Loucy (cell line): ENCODE measurements at regions not wholly inside any gene's neighbourhood (a gene's known extent, or its start where the extent isn't known, plus 50 kb on each side); places are given as distances from the start of the nearest gene placed in this dataset.

Experiments
- H2AFZ ChIP-seq: fragments of 200-600 bp; sonication (generic); 2 replicates; pipeline ENCODE4 v1.6.0; 2016; ENCODE audit warnings: antibody characterized with exemption, mild to moderate bottlenecking, low read length, moderate library complexity
- H3F3A ChIP-seq: fragments of 200-600 bp; 2 replicates; pipeline ENCODE4 v1.6.0; 2016; ENCODE audit warnings: antibody characterized with exemption, low read depth, mild to moderate bottlenecking
- H3K27me3 ChIP-seq: fragments of 200-600 bp; sonication (generic); 2 replicates; pipeline ENCODE4 v1.6.1; 2014; ENCODE audit warnings: low read length, mild to moderate bottlenecking; ENCODE audit not compliant: insufficient read depth, poor library complexity, severe bottlenecking
- H3K36me3 ChIP-seq: fragments of 200-600 bp; sonication (generic); 2 replicates; pipeline ENCODE4 v1.6.1; 2016; ENCODE audit warnings: low read length; ENCODE audit not compliant: insufficient read depth
- H3K4me1 ChIP-seq: fragments of 200-600 bp; sonication (generic); 2 replicates; pipeline ENCODE4 v1.5.1; 2014; ENCODE audit warnings: low read length, mild to moderate bottlenecking; ENCODE audit not compliant: insufficient read depth, poor library complexity, severe bottlenecking
- H3K4me2 ChIP-seq: fragments of 200-600 bp; sonication (generic); 2 replicates; pipeline ENCODE4 v1.6.0; 2014; ENCODE audit warnings: antibody characterized with exemption, low read length, low read depth, mild to moderate bottlenecking; ENCODE audit not compliant: poor library complexity, severe bottlenecking
- H3K4me3 ChIP-seq: fragments of 200-600 bp; sonication (generic); 2 replicates; pipeline ENCODE4 v1.5.1; 2014; ENCODE audit warnings: low read length, mild to moderate bottlenecking, mixed read lengths; ENCODE audit not compliant: poor library complexity, severe bottlenecking
- H3K79me2 ChIP-seq: fragments of 200-600 bp; sonication (generic); 2 replicates; pipeline ENCODE4 v1.6.1; 2014; ENCODE audit warnings: low read length; ENCODE audit not compliant: insufficient read depth
- H3K9ac ChIP-seq: fragments of 200-600 bp; sonication (generic); 2 replicates; pipeline ENCODE4 v1.6.0; 2014; ENCODE audit warnings: mild to moderate bottlenecking, low read depth, low read length, moderate library complexity; ENCODE audit not compliant: poor library complexity, severe bottlenecking
- H3K9me2 ChIP-seq: fragments of 200-600 bp; sonication (generic); replicated peaks from 2 replicates; pipeline ENCODE4 v1.6.1; 2016; ENCODE audit warnings: low read depth, low read length, mixed read lengths
- H3K9me3 ChIP-seq: fragments of 200-600 bp; sonication (generic); 2 replicates; pipeline ENCODE4 v1.6.1; 2014; ENCODE audit warnings: mild to moderate bottlenecking, antibody characterized with exemption, low read length, low read depth; ENCODE audit not compliant: insufficient read depth
- H4K20me1 ChIP-seq: fragments of 200-600 bp; sonication (generic); 2 replicates; pipeline ENCODE4 v1.6.0; 2014; ENCODE audit warnings: antibody characterized with exemption, low read length, mild to moderate bottlenecking; ENCODE audit not compliant: insufficient read depth, poor library complexity, severe bottlenecking
- EZH2phosphoT487 ChIP-seq: fragments of 200-600 bp; IDR thresholded peaks from 2 replicates; pipeline ENCODE4 v1.6.1; 2018; ENCODE audit warnings: antibody characterized with exemption, mild to moderate bottlenecking, moderate library complexity, borderline replicate concordance
- TF ChIP-seq, protein P1 (sequence below): fragments of 200-600 bp; sonication (generic); conservative IDR thresholded peaks from 2 replicates; pipeline ENCODE4 v1.5.1; 2014; ENCODE audit warnings: mild to moderate bottlenecking, antibody characterized with exemption, low read length

DNA sequence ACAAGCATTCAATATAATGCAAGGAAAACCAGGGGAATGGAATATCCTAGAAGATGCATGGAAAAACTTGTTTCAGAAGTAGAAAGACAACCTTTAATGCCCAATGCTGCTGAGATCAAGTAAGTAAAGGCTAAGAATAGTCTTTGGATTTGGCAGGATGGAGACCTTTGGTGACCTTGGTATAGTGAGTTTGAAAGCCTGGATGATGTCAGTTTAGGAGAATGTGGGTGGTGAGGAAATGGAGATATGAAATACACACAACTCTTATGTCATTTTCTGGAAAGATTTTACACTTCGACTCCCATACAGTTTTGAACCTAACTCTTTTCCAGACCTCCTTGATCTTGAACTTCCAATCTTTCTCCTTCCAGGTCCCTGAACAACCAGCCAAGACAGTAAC is 185.7 kb downstream of the TFEC start:
- Histone ChIP-seq H3F3A (no peaks in the 10 kb centered on the region), H3K27me3 (no peaks in the 10 kb centered on the region), H3K9ac (no peak overlapping the region), H2AFZ (no peak overlapping the region), H3K9me2 (no peaks in the 10 kb centered on the region), H3K4me3 (no peak overlapping the region), H3K4me1 (no peaks in the 10 kb centered on the region), H3K36me3 (no peaks in the 10 kb centered on the region), H4K20me1 (no peaks in the 10 kb centered on the region), H3K9me3 (no peaks in the 10 kb centered on the region), H3K4me2 (no peak overlapping the region), H3K79me2 (no peaks in the 10 kb centered on the region)
- TF ChIP-seq, protein P1, sequence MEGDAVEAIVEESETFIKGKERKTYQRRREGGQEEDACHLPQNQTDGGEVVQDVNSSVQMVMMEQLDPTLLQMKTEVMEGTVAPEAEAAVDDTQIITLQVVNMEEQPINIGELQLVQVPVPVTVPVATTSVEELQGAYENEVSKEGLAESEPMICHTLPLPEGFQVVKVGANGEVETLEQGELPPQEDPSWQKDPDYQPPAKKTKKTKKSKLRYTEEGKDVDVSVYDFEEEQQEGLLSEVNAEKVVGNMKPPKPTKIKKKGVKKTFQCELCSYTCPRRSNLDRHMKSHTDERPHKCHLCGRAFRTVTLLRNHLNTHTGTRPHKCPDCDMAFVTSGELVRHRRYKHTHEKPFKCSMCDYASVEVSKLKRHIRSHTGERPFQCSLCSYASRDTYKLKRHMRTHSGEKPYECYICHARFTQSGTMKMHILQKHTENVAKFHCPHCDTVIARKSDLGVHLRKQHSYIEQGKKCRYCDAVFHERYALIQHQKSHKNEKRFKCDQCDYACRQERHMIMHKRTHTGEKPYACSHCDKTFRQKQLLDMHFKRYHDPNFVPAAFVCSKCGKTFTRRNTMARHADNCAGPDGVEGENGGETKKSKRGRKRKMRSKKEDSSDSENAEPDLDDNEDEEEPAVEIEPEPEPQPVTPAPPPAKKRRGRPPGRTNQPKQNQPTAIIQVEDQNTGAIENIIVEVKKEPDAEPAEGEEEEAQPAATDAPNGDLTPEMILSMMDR, result no peak
- no peak for TF ChIP-seq EZH2phosphoT487

DNA sequence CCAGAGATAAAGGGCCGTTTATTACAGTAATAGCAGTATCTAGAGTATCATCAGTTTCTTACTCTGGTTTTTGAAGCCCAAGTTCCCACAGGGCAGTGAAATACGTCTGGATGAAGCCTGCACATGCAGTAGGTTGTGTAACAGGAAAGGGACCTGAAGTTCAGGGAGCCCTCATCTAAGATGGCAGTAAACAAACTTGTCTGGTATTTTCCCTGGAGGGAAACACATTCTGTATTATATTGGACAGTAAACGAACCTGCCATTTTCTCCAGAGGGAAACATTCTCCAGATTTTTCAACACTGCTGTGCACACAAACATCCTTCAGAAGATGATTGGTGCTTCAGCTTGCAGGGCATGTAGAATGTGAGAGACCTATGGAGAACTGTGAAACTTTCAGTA is 189.9 kb downstream of the TFEC start:
- H3K4me2 ChIP-seq, result no peak overlapping the region
- TF ChIP-seq, protein P1, result no peak
- TF ChIP-seq EZH2phosphoT487, result no peak
- no peak overlapping the region for H2AFZ ChIP-seq
- no peak overlapping the region for H3K4me3 ChIP-seq
- no peak overlapping the region for H3K9ac ChIP-seq
- H3K36me3 ChIP-seq, result no peaks in the 10 kb centered on the region
- H3K9me2 ChIP-seq, result no peaks in the 10 kb centered on the region
- H3K27me3 ChIP-seq, result no peaks in the 10 kb centered on the region
- H3F3A ChIP-seq, result no peaks in the 10 kb centered on the region
- H4K20me1 ChIP-seq, result no peaks in the 10 kb centered on the region
- no peaks in the 10 kb centered on the region for H3K9me3 ChIP-seq
- H3K4me1 ChIP-seq, result no peaks in the 10 kb centered on the region
- no peaks in the 10 kb centered on the region for H3K79me2 ChIP-seq

DNA sequence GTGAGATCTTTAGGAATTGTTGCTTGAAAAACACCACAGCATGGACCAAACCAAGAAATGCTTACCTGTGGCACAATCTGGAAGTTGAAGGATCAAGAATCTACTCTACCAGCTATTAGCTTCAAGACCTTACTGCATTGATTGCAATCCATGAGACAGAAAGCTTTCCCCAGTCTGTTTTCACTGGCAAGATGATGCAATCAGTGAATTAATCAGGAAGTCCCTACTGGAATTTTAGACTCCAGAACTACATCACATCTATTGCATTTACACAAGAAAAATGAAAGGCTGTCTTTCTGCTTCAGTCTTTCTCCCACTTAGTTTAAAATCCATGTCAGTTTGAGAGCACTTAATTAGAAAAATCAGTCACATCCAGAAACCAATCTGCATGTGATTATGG is 191.7 kb downstream of the TFEC start:
- Histone ChIP-seq H3F3A (no peaks in the 10 kb centered on the region), H3K4me2 (no peak overlapping the region), H3K36me3 (no peaks in the 10 kb centered on the region), H4K20me1 (no peaks in the 10 kb centered on the region), H3K9ac (no peak overlapping the region), H3K27me3 (no peaks in the 10 kb centered on the region), H2AFZ (no peak overlapping the region), H3K9me3 (no peaks in the 10 kb centered on the region), H3K9me2 (no peaks in the 10 kb centered on the region), H3K4me1 (no peaks in the 10 kb centered on the region), H3K79me2 (no peaks in the 10 kb centered on the region), H3K4me3 (no peak overlapping the region)
- TF ChIP-seq EZH2phosphoT487, result no peak
- TF ChIP-seq, protein P1, result no peak
